GM12892 (cell line): ENCODE measurements at regions not wholly inside any gene's neighbourhood (a gene's known extent, or its start where the extent isn't known, plus 50 kb on each side); places are given as distances from the start of the nearest gene placed in this dataset.
"Not testable (repeated sequence)": the region's sequence is repeated elsewhere in the genome, so short reads cannot be mapped to it uniquely, and the experiment has no call there.

Experiments
- DNase-seq: peaks from one replicate; pipeline ENCODE4 v3.0.0; 2011; ENCODE audit not compliant: insufficient read length
- FAIRE-seq: peaks from 2 replicates; lab custom pipeline; 2011; peaks lifted over from hg19 to GRCh38; lab: Jason Lieb, UNC
- POLR2A ChIP-seq: IDR thresholded peaks from 2 replicates; pipeline ENCODE4 v1.6.1; 2011; ENCODE audit warnings: low read depth, low read length, control low read depth
- POLR2AphosphoS5 ChIP-seq: IDR thresholded peaks from 2 replicates; pipeline ENCODE4 v1.6.1; 2011; ENCODE audit warnings: low read depth, low read length, control low read depth
- TAF1 ChIP-seq: IDR thresholded peaks from 2 replicates; pipeline ENCODE4 v1.6.1; 2011; ENCODE audit warnings: low read depth, mild to moderate bottlenecking, control low read depth, low read length, borderline replicate concordance

DNA sequence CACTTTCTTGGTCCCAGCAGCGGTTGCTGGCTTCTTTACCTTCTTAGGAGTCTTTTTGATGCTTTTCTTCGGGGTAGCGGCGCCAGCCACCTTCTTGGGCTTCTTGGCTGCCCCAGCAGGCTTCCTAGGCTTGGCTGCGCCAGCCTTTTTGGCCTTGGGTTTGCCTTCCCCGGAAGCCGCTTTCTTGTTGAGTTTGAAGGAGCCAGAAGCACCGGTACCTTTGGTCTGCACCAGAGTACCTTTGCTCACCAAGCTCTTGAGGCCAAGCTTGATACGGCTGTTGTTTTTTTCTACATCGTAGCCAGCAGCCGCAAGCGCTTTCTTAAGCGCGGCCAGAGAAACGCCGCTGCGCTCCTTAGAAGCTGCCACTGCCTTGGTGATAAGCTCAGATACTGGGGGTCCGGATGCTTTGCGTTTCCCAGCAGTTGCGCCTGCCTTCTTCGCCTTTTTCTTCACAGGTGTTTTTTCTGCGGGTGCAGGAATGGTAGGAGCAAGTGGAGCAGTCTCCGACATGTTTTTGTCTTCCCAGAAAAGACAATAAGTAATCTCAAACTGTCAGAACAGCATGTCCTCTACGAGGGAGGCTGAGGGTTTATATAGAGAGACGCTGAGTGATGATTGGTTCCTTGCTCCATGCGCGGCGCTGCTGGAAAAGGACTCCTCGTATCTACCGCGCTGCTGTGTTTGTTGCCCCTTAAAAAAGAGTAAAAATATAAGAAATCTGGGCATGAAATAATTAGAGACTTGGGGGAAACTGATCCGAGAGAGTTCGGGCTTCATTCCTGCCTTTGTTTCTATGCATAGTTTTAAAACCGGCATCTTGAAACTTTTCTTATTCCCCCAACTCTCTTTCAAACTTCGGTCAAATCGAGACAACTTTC is 130.3 kb upstream of the BTN3A2 start:
- TF ChIP-seq POLR2AphosphoS5 (peak; percentile 98), TAF1 (no peak), POLR2A (peak; percentile 90)
- FAIRE-seq (peak; percentile 88), DNase-seq (no peak)

DNA sequence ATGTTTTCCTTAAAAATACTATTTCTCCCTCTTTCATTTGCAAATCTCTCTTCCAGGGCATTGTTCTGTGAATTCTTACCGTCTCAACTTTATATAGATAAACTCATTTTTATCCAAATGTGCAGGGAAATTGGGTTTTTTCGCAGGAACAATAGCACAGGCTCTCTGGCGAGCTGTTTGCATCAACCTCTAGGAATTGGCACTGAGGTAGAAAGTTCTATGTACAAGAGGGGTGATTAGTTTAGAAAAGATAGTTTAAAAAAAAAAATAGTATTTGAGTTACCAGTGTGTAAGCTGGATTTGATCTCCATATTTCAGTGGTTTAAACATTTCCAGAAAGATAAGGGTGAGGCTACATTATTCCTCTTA is 129.7 kb upstream of the BTN3A2 start:
- FAIRE-seq = no peak
- TF ChIP-seq POLR2A = no peak
- no peak for TF ChIP-seq POLR2AphosphoS5
- TF ChIP-seq TAF1 = no peak
- no peak for DNase-seq

DNA sequence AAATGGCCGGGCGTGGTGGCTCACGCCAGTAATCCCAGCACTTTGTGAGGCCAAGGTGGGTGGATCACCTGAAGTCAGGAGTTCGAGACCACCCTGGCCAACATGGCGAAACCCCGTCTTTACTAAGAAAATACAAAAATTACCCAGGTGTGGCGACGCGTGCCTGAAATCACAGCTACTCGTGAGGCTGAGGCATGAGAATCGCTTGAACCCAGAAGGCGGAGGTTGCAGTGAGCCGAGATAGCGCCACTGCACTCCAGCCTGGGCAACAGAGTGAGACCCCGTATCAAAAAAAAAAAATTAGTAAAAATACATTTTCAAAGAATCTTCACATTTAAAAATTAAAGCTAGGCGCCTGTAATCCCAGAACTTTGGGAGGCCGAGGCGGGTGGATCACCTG is 125.6 kb upstream of the BTN3A2 start:
- FAIRE-seq = not testable (repeated sequence)

DNA sequence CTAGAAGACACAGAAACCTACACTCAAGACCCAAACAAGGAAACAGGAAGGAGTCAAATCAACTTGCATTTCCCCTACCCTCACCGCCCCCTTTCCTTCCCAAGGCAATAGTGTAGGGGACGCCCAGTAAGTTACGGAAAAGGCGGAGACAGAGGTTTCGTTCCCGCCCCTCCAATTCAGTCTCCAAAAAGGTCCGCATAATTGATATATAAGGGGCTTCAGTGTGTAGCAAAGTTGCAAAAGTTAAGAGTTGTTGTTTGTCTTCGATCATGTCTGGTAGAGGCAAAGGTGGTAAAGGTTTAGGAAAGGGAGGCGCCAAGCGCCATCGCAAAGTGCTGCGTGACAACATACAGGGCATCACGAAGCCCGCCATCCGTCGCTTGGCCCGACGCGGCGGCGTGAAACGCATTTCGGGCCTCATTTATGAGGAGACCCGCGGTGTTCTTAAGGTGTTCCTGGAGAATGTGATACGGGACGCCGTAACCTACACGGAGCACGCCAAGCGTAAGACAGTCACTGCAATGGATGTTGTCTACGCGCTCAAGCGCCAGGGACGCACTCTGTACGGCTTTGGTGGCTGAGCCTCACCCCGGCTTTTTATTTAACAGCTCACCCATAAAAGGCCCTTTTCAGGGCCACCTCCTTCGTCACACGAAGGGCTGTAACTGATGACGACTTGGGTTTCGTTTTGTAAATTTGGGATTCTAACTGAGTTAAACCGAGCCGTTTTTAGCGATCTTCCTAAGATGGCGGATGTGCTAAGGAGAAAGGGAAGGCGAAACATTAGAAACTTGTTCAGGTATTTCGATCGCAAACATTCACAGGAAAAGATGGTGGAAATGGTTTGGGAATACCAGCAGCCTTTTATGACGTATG is 124.6 kb upstream of the BTN3A2 start:
- no peak for DNase-seq
- peak; percentile 15; the same call in 1 of the 2 replicates for TF ChIP-seq TAF1
- TF ChIP-seq POLR2AphosphoS5 = peak; percentile 98
- peak; percentile 91 for TF ChIP-seq POLR2A
- FAIRE-seq = peak; percentile 88

More for the DNA sequence above, 125.6 kb upstream of the BTN3A2 start:
- DNase-seq = not testable (repeated sequence)

GRCh38 chr6:26241033-26241895 is 123.7 kb upstream of the BTN3A2 start:
- TF ChIP-seq POLR2A = no peak
- no peak for TF ChIP-seq POLR2AphosphoS5
- TF ChIP-seq TAF1 = no peak
- no peak for DNase-seq
- no peak for FAIRE-seq

- TF ChIP-seq POLR2A (no peak), POLR2AphosphoS5 (no peak), TAF1 (no peak)
- FAIRE-seq (no peak), DNase-seq (no peak)
These were observed 121.9 kb upstream of the BTN3A2 start for GRCh38 chr6:26243132-26243531.

GRCh38 chr6:26243752-26244151 is 121.2 kb upstream of the BTN3A2 start:
- no peak for FAIRE-seq
- no peak for TF ChIP-seq POLR2AphosphoS5
- no peak for TF ChIP-seq POLR2A
- TF ChIP-seq TAF1 = no peak
- no peak for DNase-seq

GRCh38 chr6:26246058-26246457 is 118.9 kb upstream of the BTN3A2 start:
- no peak for FAIRE-seq
- no peak for TF ChIP-seq TAF1
- TF ChIP-seq POLR2AphosphoS5 = no peak
- TF ChIP-seq POLR2A = no peak
- DNase-seq = no peak

DNA sequence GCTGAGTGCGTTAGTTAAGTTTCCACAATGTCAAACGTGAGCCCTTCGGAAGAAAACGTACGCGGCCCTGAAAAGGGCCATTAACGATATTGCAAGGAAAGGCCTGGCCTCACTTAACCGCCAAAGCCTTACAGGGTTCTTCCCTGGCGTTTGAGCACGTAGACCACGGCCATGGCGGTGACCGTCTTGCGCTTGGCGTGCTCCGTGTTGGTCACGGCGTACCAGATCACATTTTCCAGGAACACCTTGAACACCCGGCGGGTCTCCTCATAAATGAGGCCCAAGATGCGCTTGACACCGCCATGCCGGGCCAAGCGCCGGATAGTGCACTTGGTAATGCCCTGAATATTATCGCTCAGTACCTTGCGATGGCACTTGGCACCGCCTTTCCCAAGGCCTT is 118.4 kb upstream of the BTN3A2 start:
- TF ChIP-seq TAF1 (no peak), POLR2AphosphoS5 (no peak), POLR2A (no peak)
- FAIRE-seq (no peak), DNase-seq (no peak)

- FAIRE-seq (peak; percentile 58), DNase-seq (no peak)
- TF ChIP-seq TAF1 = no peak
- 0 out of 2 replicates have a peak, but pooled peaks have one; percentile 4 for TF ChIP-seq POLR2AphosphoS5
- TF ChIP-seq POLR2A = peak; percentile 24; the same call in 1 of the 2 replicates
These were observed 115.4 kb upstream of the BTN3A2 start for GRCh38 chr6:26249707-26249956.

GRCh38 chr6:26249957-26250697 is 114.9 kb upstream of the BTN3A2 start:
- DNase-seq = no peak
- peak; percentile 91 for FAIRE-seq
- TF ChIP-seq POLR2A = peak; percentile 97
- TF ChIP-seq POLR2AphosphoS5 = peak; percentile 98
- TF ChIP-seq TAF1 = peak; percentile 21; the same call in 1 of the 2 replicates
